Neutrophil (primary cell): ENCODE measurements at regions not wholly inside any gene's neighbourhood (a gene's known extent, or its start where the extent isn't known, plus 50 kb on each side); places are given as distances from the start of the nearest gene placed in this dataset.

Experiments used
- H3K27ac ChIP-seq: fragments of 200-600 bp; sonication (generic); 2 replicates; pipeline ENCODE4 v1.5.1; 2016; ENCODE audit warnings: mild to moderate bottlenecking, moderate library complexity
- H3K27me3 ChIP-seq: fragments of 200-600 bp; sonication (generic); 2 replicates; pipeline ENCODE4 v1.6.0; 2016; ENCODE audit warnings: mild to moderate bottlenecking
- H3K36me3 ChIP-seq: fragments of 200-600 bp; sonication (generic); 2 replicates; pipeline ENCODE4 v1.5.1; 2017
- H3K4me1 ChIP-seq, 2 experiments: fragments of 200-600 bp in 1 of 2; sonication (generic) in 1 of 2; 1 replicate in 1 of 2; 2 replicates in 1 of 2; pipeline versions ENCODE4 v1.5.1 to v1.6.1; 2013 to 2016; ENCODE audit warnings: low read depth in 1 of 2, low read length in 1 of 2, mild to moderate bottlenecking in 1 of 2, moderate library complexity in 1 of 2; ENCODE audit not compliant: control insufficient read depth in 1 of 2, insufficient read depth in 1 of 2
- H3K4me3 ChIP-seq, 2 experiments: fragments of 200-600 bp in 1 of 2; sonication (generic) in 1 of 2; 1 replicate in 1 of 2; 2 replicates in 1 of 2; pipeline ENCODE4 v1.5.1; 2013 to 2016; ENCODE audit warnings: low read depth in 1 of 2, low read length in 1 of 2, mild to moderate bottlenecking in 1 of 2, moderate library complexity in 1 of 2
- H3K9me3 ChIP-seq: fragments of 200-600 bp; sonication (generic); 2 replicates; pipeline ENCODE4 v1.5.1; 2016
- TF ChIP-seq, protein P1 (sequence below): fragments of 200-600 bp; sonication (generic); IDR thresholded peaks from 2 replicates; pipeline ENCODE4 v1.5.1; 2016; ENCODE audit warnings: antibody characterized with exemption

DNA sequence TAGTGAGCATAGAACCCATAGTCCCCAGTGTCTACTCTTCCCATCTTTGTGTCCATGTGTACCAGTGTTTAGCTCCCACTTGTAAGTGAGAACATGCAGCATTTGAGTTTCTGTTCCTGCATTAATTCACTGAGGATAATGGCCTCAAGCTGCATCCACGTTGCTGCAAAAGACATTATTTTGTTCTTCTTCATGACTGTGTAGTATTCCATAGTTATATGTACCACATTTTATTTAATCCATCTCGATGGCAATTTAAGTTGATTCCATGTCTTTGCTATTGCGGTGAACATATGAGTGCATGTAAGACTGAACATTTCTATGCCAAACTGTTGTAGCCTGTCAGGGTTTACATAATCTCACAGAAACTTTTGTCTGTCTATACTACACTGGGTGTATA lies 237.2 kb downstream of the IPO8 start:
- H3K9me3 ChIP-seq, result no peaks in the 10 kb centered on the region
- no peaks in the 10 kb centered on the region for H3K27me3 ChIP-seq
- H3K4me1 ChIP-seq, result no peaks in the 10 kb centered on the region
- H3K36me3 ChIP-seq, result no peaks in the 10 kb centered on the region
- TF ChIP-seq, protein P1, sequence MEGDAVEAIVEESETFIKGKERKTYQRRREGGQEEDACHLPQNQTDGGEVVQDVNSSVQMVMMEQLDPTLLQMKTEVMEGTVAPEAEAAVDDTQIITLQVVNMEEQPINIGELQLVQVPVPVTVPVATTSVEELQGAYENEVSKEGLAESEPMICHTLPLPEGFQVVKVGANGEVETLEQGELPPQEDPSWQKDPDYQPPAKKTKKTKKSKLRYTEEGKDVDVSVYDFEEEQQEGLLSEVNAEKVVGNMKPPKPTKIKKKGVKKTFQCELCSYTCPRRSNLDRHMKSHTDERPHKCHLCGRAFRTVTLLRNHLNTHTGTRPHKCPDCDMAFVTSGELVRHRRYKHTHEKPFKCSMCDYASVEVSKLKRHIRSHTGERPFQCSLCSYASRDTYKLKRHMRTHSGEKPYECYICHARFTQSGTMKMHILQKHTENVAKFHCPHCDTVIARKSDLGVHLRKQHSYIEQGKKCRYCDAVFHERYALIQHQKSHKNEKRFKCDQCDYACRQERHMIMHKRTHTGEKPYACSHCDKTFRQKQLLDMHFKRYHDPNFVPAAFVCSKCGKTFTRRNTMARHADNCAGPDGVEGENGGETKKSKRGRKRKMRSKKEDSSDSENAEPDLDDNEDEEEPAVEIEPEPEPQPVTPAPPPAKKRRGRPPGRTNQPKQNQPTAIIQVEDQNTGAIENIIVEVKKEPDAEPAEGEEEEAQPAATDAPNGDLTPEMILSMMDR, result no peak
- H3K4me3 ChIP-seq, result no peak overlapping the region
- H3K27ac ChIP-seq, result no peak overlapping the region

DNA sequence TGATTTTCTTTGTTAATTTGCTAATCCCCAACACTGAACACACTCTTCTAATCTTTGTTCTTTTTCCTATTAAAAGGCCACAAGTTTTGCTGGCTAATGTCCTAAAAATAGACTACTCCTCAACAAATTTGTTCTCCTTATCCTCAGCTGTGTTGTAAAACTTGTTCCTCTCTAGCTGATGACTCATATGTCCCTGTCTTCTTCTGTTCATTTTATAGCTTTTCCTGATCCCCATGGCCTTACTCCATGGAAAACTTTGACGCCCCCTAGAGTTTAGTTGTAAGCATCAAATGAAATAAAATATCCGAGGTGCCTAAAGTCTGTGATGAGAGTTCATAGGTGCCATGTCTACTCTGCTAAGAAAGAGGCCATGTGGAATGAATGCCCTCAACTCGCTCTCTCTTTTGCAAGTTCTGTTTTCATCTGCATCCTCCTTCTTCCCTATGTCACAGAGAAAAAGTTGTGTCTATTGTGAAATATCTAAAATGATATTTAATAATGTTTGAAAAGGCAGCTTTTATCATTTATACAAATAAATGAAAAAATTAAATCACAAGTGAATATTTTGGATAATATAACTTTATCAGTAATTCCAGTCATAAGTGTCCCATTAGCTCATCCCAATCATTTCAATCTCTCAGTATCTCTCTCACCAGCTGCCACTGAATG lies 237.9 kb downstream of the IPO8 start:
- Histone ChIP-seq H3K27ac (no peak overlapping the region), H3K27me3 (no peaks in the 10 kb centered on the region), H3K4me3 (no peak overlapping the region), H3K9me3 (no peaks in the 10 kb centered on the region), H3K4me1 (no peaks in the 10 kb centered on the region), H3K36me3 (no peaks in the 10 kb centered on the region)
- TF ChIP-seq, protein P1, result no peak

DNA sequence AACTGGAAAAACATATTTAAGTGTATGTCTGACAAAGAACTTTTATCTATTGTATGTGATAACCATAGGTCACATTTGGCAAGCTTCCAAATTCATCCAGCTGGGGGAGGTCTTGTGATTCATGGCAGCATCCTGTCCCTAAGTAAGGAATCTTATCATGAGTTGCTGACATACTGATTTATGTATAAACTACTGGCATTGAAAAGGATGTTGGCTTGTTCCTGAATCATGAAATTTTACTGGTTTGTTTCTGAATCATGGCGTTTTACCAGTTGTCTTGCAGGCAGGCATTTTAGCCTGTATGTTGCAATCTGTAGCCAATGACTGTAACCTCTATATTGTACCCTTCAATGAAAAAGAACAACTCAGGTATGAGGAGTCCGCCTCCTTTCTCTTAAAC lies 244.8 kb downstream of the IPO8 start:
- no peaks in the 10 kb centered on the region for H3K4me1 ChIP-seq
- TF ChIP-seq, protein P1, result no peak
- H3K9me3 ChIP-seq, result no peaks in the 10 kb centered on the region
- no peaks in the 10 kb centered on the region for H3K27me3 ChIP-seq
- H3K4me3 ChIP-seq, result no peak overlapping the region
- H3K36me3 ChIP-seq, result no peaks in the 10 kb centered on the region
- H3K27ac ChIP-seq, result no peak overlapping the region

DNA sequence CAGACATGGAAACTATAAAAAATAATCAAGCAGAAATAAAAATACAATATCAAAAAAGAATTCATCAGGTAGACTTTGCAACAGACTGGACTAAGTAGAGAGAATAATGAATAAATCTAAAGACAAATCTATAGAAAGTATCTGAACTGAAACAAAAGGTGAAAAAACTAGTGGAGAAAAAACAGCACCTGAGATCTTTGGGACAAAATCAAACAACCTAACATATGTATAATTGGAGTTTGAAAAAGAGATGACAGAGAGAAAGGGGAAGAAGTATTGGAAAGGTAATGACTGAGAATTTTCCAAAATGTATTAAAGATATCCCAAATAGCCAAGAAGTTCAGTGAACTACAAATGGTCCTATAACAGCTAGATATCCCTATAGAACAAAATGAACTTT lies 245.4 kb downstream of the IPO8 start:
- TF ChIP-seq, protein P1, result no peak
- no peaks in the 10 kb centered on the region for H3K4me1 ChIP-seq
- H3K36me3 ChIP-seq, result no peaks in the 10 kb centered on the region
- no peaks in the 10 kb centered on the region for H3K9me3 ChIP-seq
- no peaks in the 10 kb centered on the region for H3K27me3 ChIP-seq
- H3K27ac ChIP-seq, result no peak overlapping the region
- no peak overlapping the region for H3K4me3 ChIP-seq

DNA sequence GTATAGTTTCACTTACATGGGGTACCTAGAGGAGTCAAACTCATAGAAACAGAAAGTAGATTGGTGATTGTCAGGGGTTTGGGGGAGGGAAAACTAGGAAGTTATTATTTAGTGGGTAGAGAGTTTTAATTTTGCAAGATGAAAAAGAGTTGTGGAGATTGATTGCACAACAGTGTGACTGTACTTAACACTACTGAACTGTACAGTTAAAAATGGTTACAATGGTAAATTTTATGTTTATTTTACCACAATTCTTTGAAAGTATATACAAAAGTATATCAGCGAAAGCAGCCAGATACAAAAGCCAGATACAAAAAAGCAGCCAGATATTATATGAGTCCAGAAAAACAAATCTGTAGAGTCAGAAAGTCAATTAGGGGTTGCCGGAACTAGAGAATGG lies 247.6 kb downstream of the IPO8 start:
- TF ChIP-seq, protein P1, result no peak

More for the DNA sequence above, 247.6 kb downstream of the IPO8 start:
- Histone ChIP-seq H3K4me1 (no peaks in the 10 kb centered on the region), H3K36me3 (no peaks in the 10 kb centered on the region), H3K27ac (no peak overlapping the region), H3K4me3 (no peak overlapping the region), H3K27me3 (no peaks in the 10 kb centered on the region), H3K9me3 (no peaks in the 10 kb centered on the region)
